ENCODE measurements at regions not wholly inside any gene's neighbourhood (a gene's known extent, or its start where the extent isn't known, plus 50 kb on each side); places are given as distances from the start of the nearest gene placed in this dataset.
"Not testable (repeated sequence)": the region's sequence is repeated elsewhere in the genome, so short reads cannot be mapped to it uniquely, and the experiment has no call there.

GRCh38 chr2:228767196-228767595 lies 503.9 kb downstream of the PID1 start:
- no peak for TF ChIP-seq CTCF (IDR thresholded peaks at IDR 0.05; ENCODE audit: low read depth, low read length)
- in situ Hi-C loops (cut with HindIII; ENCODE audit: low sequenced_read_pairs) = no loop called here
- no peak overlapping the region for H3K4me3 ChIP-seq (ENCODE audit: low read depth, low read length)
- DNase-seq (ENCODE audit: low read depth, low spot score) = peak; percentile 63

DNA sequence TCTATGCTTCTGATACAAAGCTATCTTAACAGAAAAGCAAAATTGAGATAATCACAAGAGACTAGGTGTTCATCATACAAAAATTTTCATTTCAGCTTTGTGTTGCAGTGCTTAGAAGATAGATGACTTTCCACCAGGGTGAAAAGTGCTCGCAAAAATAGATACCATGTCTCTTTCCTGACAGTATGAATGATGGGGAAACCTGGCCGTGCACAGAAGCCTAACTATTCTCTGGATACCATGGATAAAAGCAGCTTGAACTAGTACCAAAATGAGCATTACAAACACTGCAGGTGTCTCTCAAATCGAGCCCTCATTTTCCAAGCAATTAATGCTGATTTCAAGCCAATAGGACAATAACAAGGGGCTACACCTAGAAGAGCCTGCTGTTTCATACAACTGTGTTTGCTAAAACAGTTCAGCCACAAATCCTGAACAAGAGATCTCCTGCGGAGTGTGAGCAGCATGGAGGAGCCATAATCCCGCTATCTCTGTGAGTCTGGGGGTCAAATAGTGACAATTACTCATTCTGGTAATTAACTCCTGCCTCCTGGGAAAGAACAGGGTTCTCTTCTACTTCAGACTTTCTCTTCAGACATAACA lies 507.6 kb downstream of the PID1 start:
- no peak for TF ChIP-seq CTCF (IDR thresholded peaks at IDR 0.05; ENCODE audit: low read depth, low read length)
- no peak overlapping the region for H3K4me3 ChIP-seq (ENCODE audit: low read depth, low read length)
- no peak for DNase-seq (ENCODE audit: low read depth, low spot score)
- in situ Hi-C loops (cut with HindIII; ENCODE audit: low sequenced_read_pairs) = no loop called here

- in situ Hi-C loops (cut with HindIII; ENCODE audit: low sequenced_read_pairs) = no loop called here
- H3K4me3 ChIP-seq (ENCODE audit: low read depth, low read length) = no peak overlapping the region
- no peak for DNase-seq (ENCODE audit: low read depth, low spot score)
Observed at GRCh38 chr2:228762565-228762964, 508.5 kb downstream of the PID1 start.

GRCh38 chr2:228755661-228756060 lies 515.4 kb downstream of the PID1 start:
- in situ Hi-C loops (cut with HindIII; ENCODE audit: low sequenced_read_pairs); DNase-seq (ENCODE audit: low read depth, low spot score); H3K4me3 ChIP-seq (ENCODE audit: low read depth, low read length): not testable (repeated sequence)

More at GRCh38 chr2:228762565-228762964, 508.5 kb downstream of the PID1 start:
- TF ChIP-seq CTCF (IDR thresholded peaks at IDR 0.05; ENCODE audit: low read depth, low read length) = no peak

DNA sequence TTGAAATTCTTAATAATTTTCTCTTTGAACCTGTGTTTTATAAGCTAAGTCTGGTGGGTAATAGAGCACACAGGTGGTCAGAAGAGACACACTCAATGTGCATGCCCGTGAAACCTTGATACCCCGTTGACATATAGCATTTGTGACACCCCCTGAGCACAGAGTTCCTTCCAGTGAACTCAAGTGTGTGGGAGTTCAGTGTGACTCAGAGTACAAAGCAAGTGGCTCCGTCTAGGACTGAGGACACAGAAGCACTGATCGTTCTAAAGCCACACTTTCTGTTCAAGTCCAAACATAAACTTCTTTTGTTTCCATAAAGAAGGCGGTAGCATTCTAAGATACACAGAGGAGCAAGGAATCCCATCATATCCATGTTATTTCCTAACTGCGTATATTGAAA lies 523.6 kb downstream of the PID1 start:
- H3K4me3 ChIP-seq (ENCODE audit: low read depth, low read length) = no peak overlapping the region
- no peak for DNase-seq (ENCODE audit: low read depth, low spot score)
- in situ Hi-C loops (cut with HindIII; ENCODE audit: low sequenced_read_pairs) = no loop called here
- no peak for TF ChIP-seq CTCF (IDR thresholded peaks at IDR 0.05; ENCODE audit: low read depth, low read length)

GRCh38 chr2:228738671-228739380 lies 532.3 kb downstream of the PID1 start:
- TF ChIP-seq CTCF (IDR thresholded peaks at IDR 0.05; ENCODE audit: low read depth, low read length) = no peak
- DNase-seq (ENCODE audit: low read depth, low spot score) = no peak
- no peak overlapping the region for H3K4me3 ChIP-seq (ENCODE audit: low read depth, low read length)
- in situ Hi-C loops (cut with HindIII; ENCODE audit: low sequenced_read_pairs) = no loop called here

DNA sequence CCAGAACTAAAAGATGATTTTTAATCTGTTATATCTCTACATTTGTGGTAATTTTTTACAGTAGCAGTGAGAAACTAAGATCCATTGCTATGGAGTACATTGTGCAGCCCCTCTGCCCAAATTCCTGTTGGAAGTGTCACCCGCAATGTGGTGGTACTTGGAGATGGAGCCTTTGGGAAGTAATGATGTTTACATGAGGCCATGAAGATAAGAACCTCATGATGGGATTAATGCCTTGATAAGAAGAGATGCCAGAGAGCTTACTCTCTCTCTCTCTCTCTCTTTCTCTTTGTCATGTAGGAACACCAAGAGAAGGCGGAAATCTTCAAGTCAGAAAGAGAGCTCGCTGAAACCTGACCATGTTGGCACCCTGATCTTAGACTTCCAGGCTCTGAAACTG lies 535.4 kb downstream of the PID1 start:
- no peak overlapping the region for H3K4me3 ChIP-seq (ENCODE audit: low read depth, low read length)
- DNase-seq (ENCODE audit: low read depth, low spot score) = no peak
- in situ Hi-C loops (cut with HindIII; ENCODE audit: low sequenced_read_pairs) = no loop called here
- TF ChIP-seq CTCF (IDR thresholded peaks at IDR 0.05; ENCODE audit: low read depth, low read length) = no peak
